ENCODE measurements at regions not wholly inside any gene's neighbourhood (a gene's known extent, or its start where the extent isn't known, plus 50 kb on each side); places are given as distances from the start of the nearest gene placed in this dataset.

GRCh38 chr3:55330355-55330754 lies 156.8 kb downstream of the WNT5A start:
- Histone ChIP-seq H3K4me3 (no peak overlapping the region), H3K36me3 (no peaks in the 10 kb centered on the region), H3K27me3 (no peaks in the 10 kb centered on the region), H3K4me1 (no peaks in the 10 kb centered on the region), H3K27ac (peak overlapping the region; percentile 48 to 62), H3K9me3 (no peaks in the 10 kb centered on the region)
- peak; percentile 97 for ATAC-seq
- DNase-seq = peak in 2 of 4 donors; percentile 18 to 66
- TF ChIP-seq CTCF (IDR thresholded peaks at IDR 0.05) = no peak
- intact Hi-C loops (cut with DNase I) = no loop called here

DNA sequence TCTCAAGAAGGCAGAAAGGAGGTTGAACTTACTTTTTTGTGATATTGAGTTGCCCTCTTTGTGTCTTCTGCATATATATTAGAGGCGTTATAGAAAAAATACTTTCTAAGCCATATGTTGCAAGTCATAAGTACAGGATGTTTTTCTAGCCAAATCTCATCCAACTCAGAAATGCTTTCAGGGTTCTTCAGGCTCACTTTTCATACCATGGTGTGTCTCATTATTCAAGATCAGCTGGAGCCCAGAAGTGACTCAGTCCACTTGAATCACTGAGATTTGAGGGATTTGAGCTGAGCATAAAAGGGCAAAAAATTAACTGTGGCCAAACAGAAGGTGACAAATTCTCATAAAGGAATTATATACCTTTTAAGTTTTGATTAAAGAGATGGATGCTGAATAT lies 157.3 kb downstream of the WNT5A start:
- Histone ChIP-seq H3K27me3 (no peaks in the 10 kb centered on the region), H3K4me3 (no peak overlapping the region), H3K36me3 (no peaks in the 10 kb centered on the region), H3K4me1 (no peaks in the 10 kb centered on the region), H3K27ac (peak overlapping the region; percentile 33 to 62), H3K9me3 (no peaks in the 10 kb centered on the region)
- TF ChIP-seq CTCF (IDR thresholded peaks at IDR 0.05) = no peak
- DNase-seq (no peak), ATAC-seq (peak; percentile 85)
- intact Hi-C loops (cut with DNase I) = no loop called here

DNA sequence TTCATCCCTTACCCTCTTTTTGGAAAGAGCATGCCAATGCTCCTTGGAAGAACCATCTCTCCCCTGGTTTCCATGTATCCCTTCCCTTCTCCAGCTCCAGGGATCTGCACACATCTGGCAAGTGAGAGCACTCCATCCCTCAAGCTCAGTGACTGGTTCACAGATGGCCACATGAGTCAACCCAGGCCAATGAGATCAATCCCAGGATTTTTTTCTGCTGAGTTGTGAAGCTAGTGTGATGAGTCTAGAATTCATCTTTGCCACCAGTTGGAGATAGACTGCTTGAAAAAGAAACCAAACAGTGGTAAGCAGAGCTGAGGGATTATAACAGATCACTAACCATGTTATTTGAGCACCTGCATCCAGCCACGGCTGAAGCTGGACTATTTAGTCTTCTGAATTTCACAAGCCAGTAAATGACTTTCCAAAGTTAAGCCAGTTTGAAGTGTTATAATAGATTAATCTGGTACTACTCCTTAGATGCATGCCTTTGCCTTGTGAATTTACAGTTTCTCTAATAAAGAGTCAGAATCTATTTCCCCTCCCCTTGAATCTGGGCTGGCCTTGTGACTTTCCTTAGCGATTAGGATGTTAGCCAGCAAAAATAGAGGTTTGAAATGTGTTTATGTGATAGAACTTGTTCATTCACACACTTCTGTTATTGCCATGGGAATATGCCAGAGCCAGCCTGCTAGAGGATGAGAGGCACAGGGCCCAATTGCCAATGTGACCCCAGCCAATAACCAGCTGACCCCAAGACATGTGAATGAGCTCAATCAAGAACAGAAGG lies 159.8 kb downstream of the WNT5A start:
- H3K9me3 ChIP-seq = no peaks in the 10 kb centered on the region
- no peak overlapping the region for H3K4me3 ChIP-seq
- H3K4me1 ChIP-seq = no peaks in the 10 kb centered on the region
- TF ChIP-seq CTCF (IDR thresholded peaks at IDR 0.05) = no peak
- DNase-seq (no peak), ATAC-seq (no peak)
- H3K36me3 ChIP-seq = no peaks in the 10 kb centered on the region
- H3K27ac ChIP-seq = no peak overlapping the region
- no peaks in the 10 kb centered on the region for H3K27me3 ChIP-seq
- intact Hi-C loops (cut with DNase I) = no loop called here

GRCh38 chr3:55322638-55323037 lies 164.5 kb downstream of the WNT5A start:
- H3K27ac ChIP-seq = no peak overlapping the region
- no peaks in the 10 kb centered on the region for H3K4me1 ChIP-seq
- TF ChIP-seq CTCF (IDR thresholded peaks at IDR 0.05) = no peak
- no peaks in the 10 kb centered on the region for H3K36me3 ChIP-seq
- H3K27me3 ChIP-seq = no peaks in the 10 kb centered on the region
- H3K9me3 ChIP-seq = no peaks in the 10 kb centered on the region
- ATAC-seq (no peak), DNase-seq (peak in 1 of 4 donors; percentile 43)
- intact Hi-C loops (cut with DNase I) = no loop called here
- H3K4me3 ChIP-seq = no peak overlapping the region

DNA sequence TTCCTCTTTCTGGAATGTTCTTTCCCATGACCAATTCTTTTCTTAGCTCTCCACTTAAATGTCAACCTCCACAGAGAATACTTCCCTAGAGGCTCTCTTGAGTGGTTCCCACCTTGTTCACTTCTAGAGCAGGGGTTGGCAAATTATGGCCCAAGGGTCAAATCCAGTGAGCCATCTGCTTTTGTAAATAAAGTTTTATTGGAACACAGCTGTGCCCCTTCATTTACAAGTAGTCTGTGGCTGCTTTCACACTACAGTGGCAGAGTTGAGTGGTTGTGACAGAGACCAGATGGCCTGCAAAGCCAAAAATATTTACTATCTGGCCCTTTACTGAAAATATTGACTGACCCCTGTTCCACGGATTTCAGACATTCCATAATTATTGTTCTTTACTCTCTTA lies 166.2 kb downstream of the WNT5A start:
- no peak for TF ChIP-seq CTCF (IDR thresholded peaks at IDR 0.05)
- no peaks in the 10 kb centered on the region for H3K36me3 ChIP-seq
- no peak overlapping the region for H3K27ac ChIP-seq
- no peaks in the 10 kb centered on the region for H3K4me1 ChIP-seq
- H3K27me3 ChIP-seq = no peaks in the 10 kb centered on the region
- H3K9me3 ChIP-seq = no peaks in the 10 kb centered on the region
- no peak for ATAC-seq
- no peak for DNase-seq
- intact Hi-C loops (cut with DNase I) = no loop called here
- no peak overlapping the region for H3K4me3 ChIP-seq
